ENCODE measurements at regions not wholly inside any gene's neighbourhood (a gene's known extent, or its start where the extent isn't known, plus 50 kb on each side); places are given as distances from the start of the nearest gene placed in this dataset.
"Not testable (repeated sequence)": the region's sequence is repeated elsewhere in the genome, so short reads cannot be mapped to it uniquely, and the experiment has no call there.

DNA sequence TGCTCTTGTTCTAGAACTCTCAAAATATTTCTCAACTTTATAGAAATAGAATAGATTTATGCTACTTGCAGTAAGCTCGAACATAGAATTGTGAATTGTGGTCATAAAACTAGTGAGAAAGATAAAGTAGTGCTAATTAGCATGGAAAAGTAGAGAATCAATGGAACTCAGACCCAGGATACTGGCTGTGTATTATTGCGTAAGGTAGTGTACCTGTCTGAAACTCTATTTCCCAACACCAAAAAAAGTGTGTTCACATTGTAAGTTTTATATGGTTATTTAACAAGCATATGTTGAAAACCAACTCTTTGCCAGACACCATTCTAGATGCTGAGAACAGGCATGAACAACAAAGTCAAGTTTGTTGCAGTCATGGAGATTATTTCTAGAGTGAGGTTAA, 720.5 kb upstream of the ATXN7L3B start:
- H3K9me3 ChIP-seq = no peaks in the 10 kb centered on the region
- no peaks in the 10 kb centered on the region for H3K36me3 ChIP-seq
- no peak overlapping the region for H3K27ac ChIP-seq
- H3K4me3 ChIP-seq = no peak overlapping the region
- no peaks in the 10 kb centered on the region for H3K4me1 ChIP-seq
- ATAC-seq = no peak
- intact Hi-C loops (cut with DNase I) = no loop called here
- TF ChIP-seq, protein P1, sequence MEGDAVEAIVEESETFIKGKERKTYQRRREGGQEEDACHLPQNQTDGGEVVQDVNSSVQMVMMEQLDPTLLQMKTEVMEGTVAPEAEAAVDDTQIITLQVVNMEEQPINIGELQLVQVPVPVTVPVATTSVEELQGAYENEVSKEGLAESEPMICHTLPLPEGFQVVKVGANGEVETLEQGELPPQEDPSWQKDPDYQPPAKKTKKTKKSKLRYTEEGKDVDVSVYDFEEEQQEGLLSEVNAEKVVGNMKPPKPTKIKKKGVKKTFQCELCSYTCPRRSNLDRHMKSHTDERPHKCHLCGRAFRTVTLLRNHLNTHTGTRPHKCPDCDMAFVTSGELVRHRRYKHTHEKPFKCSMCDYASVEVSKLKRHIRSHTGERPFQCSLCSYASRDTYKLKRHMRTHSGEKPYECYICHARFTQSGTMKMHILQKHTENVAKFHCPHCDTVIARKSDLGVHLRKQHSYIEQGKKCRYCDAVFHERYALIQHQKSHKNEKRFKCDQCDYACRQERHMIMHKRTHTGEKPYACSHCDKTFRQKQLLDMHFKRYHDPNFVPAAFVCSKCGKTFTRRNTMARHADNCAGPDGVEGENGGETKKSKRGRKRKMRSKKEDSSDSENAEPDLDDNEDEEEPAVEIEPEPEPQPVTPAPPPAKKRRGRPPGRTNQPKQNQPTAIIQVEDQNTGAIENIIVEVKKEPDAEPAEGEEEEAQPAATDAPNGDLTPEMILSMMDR (IDR thresholded peaks at IDR 0.05) = no peak
- no peak for DNase-seq
- no peaks in the 10 kb centered on the region for H3K27me3 ChIP-seq

DNA sequence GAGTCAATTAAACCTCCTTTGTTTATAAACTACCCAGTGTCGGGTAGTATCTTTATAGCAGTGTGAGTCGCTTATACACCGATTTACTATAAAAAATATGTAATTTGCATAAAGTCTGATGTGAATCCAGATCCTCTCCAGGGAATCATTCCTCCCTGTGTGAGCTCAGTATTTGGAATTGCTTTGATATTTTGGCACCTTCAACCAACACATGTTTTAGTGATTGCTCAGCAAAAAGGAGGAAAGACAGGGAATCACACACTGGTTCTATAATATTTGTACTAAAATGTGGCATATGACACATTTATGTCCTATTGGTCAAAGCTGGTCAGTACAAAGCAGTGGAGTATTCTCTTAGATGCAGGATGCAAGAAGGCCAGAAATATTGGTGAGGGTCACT, 703.9 kb upstream of the ATXN7L3B start:
- intact Hi-C loops (cut with DNase I) = no loop called here

DNA sequence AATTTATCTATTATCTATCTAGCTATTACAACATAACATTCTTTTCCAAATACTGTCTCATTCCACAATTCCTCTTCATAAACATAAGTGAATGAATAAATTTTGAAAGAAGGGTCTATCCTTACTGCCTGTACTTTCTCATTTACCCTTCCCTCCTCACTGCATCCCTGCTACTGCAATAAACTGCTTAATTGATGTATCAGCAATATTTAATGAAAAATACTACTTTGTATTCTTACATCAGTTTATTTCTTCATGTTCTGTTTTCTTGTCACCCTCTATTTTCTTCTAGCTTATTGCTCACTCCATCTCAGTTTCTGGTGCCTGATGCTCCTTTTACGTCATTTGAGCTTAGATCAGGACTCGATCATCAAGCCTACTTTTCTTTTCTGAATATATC, 695.7 kb upstream of the ATXN7L3B start:
- no peak for DNase-seq
- no peak overlapping the region for H3K4me3 ChIP-seq
- no peak overlapping the region for H3K27ac ChIP-seq
- no peaks in the 10 kb centered on the region for H3K4me1 ChIP-seq
- no peaks in the 10 kb centered on the region for H3K36me3 ChIP-seq
- no peak for ATAC-seq
- no peaks in the 10 kb centered on the region for H3K27me3 ChIP-seq
- H3K9me3 ChIP-seq = no peaks in the 10 kb centered on the region
- TF ChIP-seq, protein P1 (IDR thresholded peaks at IDR 0.05) = no peak
- intact Hi-C loops (cut with DNase I) = no loop called here

More for the DNA sequence above, 703.9 kb upstream of the ATXN7L3B start:
- Histone ChIP-seq H3K27me3 (no peaks in the 10 kb centered on the region), H3K27ac (no peak overlapping the region), H3K9me3 (no peaks in the 10 kb centered on the region), H3K4me1 (no peaks in the 10 kb centered on the region), H3K4me3 (no peak overlapping the region), H3K36me3 (no peaks in the 10 kb centered on the region)
- ATAC-seq (no peak), DNase-seq (no peak)
- TF ChIP-seq, protein P1 (IDR thresholded peaks at IDR 0.05) = no peak

DNA sequence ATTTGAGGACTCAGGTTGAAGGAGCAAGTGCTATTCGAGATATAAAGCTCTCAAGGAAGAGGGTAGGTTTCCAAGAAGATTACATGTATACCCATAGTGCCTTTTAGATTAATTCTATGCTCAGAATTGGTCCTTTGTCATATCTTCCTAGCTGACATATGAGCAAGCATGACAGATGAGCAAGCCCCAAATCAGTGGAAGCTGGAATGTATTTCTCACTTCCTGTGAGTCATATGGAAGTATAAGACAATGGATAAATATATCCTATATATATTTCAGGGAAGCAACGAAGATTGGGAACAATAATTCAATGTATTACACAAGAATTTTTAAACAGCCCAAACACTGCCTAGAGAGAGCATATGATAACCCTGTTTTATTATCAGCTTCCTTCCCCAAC, 674.1 kb upstream of the ATXN7L3B start:
- H3K4me1 ChIP-seq = no peaks in the 10 kb centered on the region
- no peak overlapping the region for H3K27ac ChIP-seq
- H3K4me3 ChIP-seq = no peak overlapping the region
- no peaks in the 10 kb centered on the region for H3K27me3 ChIP-seq
- no peaks in the 10 kb centered on the region for H3K9me3 ChIP-seq
- intact Hi-C loops (cut with DNase I) = no loop called here
- H3K36me3 ChIP-seq = no peaks in the 10 kb centered on the region
- ATAC-seq (no peak), DNase-seq (no peak)
- TF ChIP-seq, protein P1 (IDR thresholded peaks at IDR 0.05) = no peak

DNA sequence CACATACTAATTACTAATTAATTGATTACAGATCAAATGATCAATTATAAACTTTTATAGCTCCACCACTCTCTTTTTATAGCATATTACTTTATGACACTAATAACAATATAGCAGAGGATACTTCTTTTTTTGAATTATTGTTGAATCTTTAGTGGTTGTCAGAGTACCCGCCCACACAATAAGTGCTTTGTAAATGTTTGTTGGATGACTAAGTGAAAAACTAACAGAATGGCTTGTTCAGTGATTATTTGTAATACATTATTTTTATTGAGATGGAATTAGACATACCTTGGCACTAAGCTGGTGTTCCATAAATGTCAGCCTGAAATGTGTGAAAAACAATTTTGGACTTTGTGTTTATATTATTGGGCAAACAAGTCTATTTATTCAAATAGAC, 670.5 kb upstream of the ATXN7L3B start:
- H3K27me3 ChIP-seq = no peaks in the 10 kb centered on the region
- no peak for DNase-seq
- TF ChIP-seq, protein P1 (IDR thresholded peaks at IDR 0.05) = no peak
- intact Hi-C loops (cut with DNase I) = no loop called here
- H3K4me3 ChIP-seq = no peak overlapping the region
- no peaks in the 10 kb centered on the region for H3K4me1 ChIP-seq
- ATAC-seq = no peak
- H3K27ac ChIP-seq = no peak overlapping the region
- H3K9me3 ChIP-seq = no peaks in the 10 kb centered on the region
- H3K36me3 ChIP-seq = no peaks in the 10 kb centered on the region

DNA sequence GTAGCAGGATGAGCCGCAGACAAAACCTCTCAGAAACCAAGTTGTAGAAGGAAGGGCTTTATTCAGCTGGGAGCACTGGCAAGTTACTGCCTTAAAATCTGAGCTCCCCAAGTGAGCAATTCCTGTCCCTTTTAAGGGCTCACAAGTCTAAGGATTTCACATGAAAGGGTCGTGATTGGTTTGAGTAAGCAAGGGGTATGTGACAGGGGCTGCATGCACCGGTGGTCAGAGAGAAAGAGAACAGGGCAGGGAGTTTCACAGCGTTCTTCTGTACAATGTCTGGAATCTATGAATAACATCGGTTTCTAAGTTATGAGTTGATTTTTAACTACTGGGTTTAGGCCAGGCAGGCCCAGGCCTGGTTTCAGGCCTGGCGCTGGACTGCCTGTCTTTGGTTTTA, 660.3 kb upstream of the ATXN7L3B start:
- DNase-seq; intact Hi-C loops (cut with DNase I); H3K36me3 ChIP-seq; ATAC-seq; H3K9me3 ChIP-seq; H3K27me3 ChIP-seq; H3K27ac ChIP-seq; H3K4me3 ChIP-seq; H3K4me1 ChIP-seq: not testable (repeated sequence)
